Muscle of leg (tissue), 3 donors: ENCODE measurements at regions not wholly inside any gene's neighbourhood (a gene's known extent, or its start where the extent isn't known, plus 50 kb on each side); places are given as distances from the start of the nearest gene placed in this dataset.

Experiments used
- DNase-seq: peaks from one replicate; pipeline ENCODE4 v3.0.0; 2013
- H3K27ac ChIP-seq: one replicate; pipeline ENCODE4 v1.5.1; 2013; ENCODE audit warnings: mild to moderate bottlenecking, low read length, control low read depth
- H3K27me3 ChIP-seq: one replicate; pipeline ENCODE4 v1.6.1; 2013; ENCODE audit warnings: low read length; ENCODE audit not compliant: control insufficient read depth, insufficient read depth
- H3K36me3 ChIP-seq: one replicate; pipeline ENCODE4 v1.6.1; 2013; ENCODE audit warnings: low read length; ENCODE audit not compliant: control insufficient read depth, insufficient read depth
- H3K4me1 ChIP-seq: one replicate; pipeline ENCODE4 v1.6.1; 2013; ENCODE audit warnings: low read length; ENCODE audit not compliant: control insufficient read depth, insufficient read depth
- H3K4me3 ChIP-seq: one replicate; pipeline ENCODE4 v1.5.1; 2013; ENCODE audit warnings: low read length, control low read depth
- H3K9me3 ChIP-seq: replicated peaks from 2 replicates; pipeline ENCODE4 v1.6.1; 2013; ENCODE audit warnings: low read depth, low read length; ENCODE audit not compliant: control insufficient read depth
- WGBS: methylation state at CpG from one replicate; pipeline ENCODE4 v1.1.5; 2013; ENCODE audit warnings: missing lambda C conversion rate; ENCODE audit not compliant: insufficient coverage; 5-methylcytosine and 5-hydroxymethylcytosine counted together

GRCh38 chrX:9351126-9351525 lies 113.7 kb upstream of the TBL1X start:
- no CpG with 5 or more reads among the region's 3 CpGs for WGBS
- Histone ChIP-seq H3K36me3 (no peaks in the 10 kb centered on the region), H3K27me3 (peaks cover 21% of the 10 kb centered on the region), H3K4me1 (no peaks in the 10 kb centered on the region), H3K27ac (no peak overlapping the region), H3K9me3 (no peaks in the 10 kb centered on the region), H3K4me3 (no peak overlapping the region)
- no peak for DNase-seq

- Histone ChIP-seq H3K27me3 (peaks cover 23% of the 10 kb centered on the region), H3K36me3 (no peaks in the 10 kb centered on the region), H3K9me3 (no peaks in the 10 kb centered on the region), H3K4me1 (no peaks in the 10 kb centered on the region), H3K4me3 (no peak overlapping the region), H3K27ac (no peak overlapping the region)
- no peak for DNase-seq
- WGBS, result 73% methylated on average over 3 of the region's 4 CpGs
These were observed 112.6 kb upstream of the TBL1X start for GRCh38 chrX:9352243-9352642.

- no peaks in the 10 kb centered on the region for H3K9me3 ChIP-seq
- peak; percentile 66 for DNase-seq
- H3K4me3 ChIP-seq, result no peak overlapping the region
- H3K36me3 ChIP-seq, result no peaks in the 10 kb centered on the region
- no peak overlapping the region for H3K27ac ChIP-seq
- WGBS, result 21% methylated on average over 13 of the region's 15 CpGs
- peaks cover 23% of the 10 kb centered on the region for H3K27me3 ChIP-seq
- H3K4me1 ChIP-seq, result no peaks in the 10 kb centered on the region
These were observed 112.0 kb upstream of the TBL1X start for GRCh38 chrX:9352694-9353411.

- Histone ChIP-seq H3K36me3 (no peaks in the 10 kb centered on the region), H3K9me3 (no peaks in the 10 kb centered on the region), H3K4me1 (no peaks in the 10 kb centered on the region), H3K4me3 (no peak overlapping the region), H3K27me3 (peaks cover 21% of the 10 kb centered on the region), H3K27ac (no peak overlapping the region)
- no peak for DNase-seq
- WGBS, result 91% methylated on average over 8 of the region's 9 CpGs
These were observed 109.9 kb upstream of the TBL1X start for GRCh38 chrX:9354918-9355317.

GRCh38 chrX:9355739-9356138 lies 109.1 kb upstream of the TBL1X start:
- Histone ChIP-seq H3K4me1 (no peaks in the 10 kb centered on the region), H3K4me3 (no peak overlapping the region), H3K9me3 (no peaks in the 10 kb centered on the region), H3K36me3 (no peaks in the 10 kb centered on the region), H3K27ac (no peak overlapping the region), H3K27me3 (peaks cover 16% of the 10 kb centered on the region)
- DNase-seq, result no peak
- WGBS, result 90% methylated on average over 6 of the region's 9 CpGs

- WGBS, result no CpG with 5 or more reads among the region's 5 CpGs
- H3K36me3 ChIP-seq, result no peaks in the 10 kb centered on the region
- no peak for DNase-seq
- peaks cover 14% of the 10 kb centered on the region for H3K27me3 ChIP-seq
- H3K4me3 ChIP-seq, result no peak overlapping the region
- H3K27ac ChIP-seq, result no peak overlapping the region
- no peaks in the 10 kb centered on the region for H3K4me1 ChIP-seq
- H3K9me3 ChIP-seq, result no peaks in the 10 kb centered on the region
These were observed 108.0 kb upstream of the TBL1X start for GRCh38 chrX:9356846-9357245.

- WGBS, result no CpG with 5 or more reads among the region's 7 CpGs
- no peak for DNase-seq
- Histone ChIP-seq H3K27ac (no peak overlapping the region), H3K9me3 (no peaks in the 10 kb centered on the region), H3K27me3 (peaks cover 15% of the 10 kb centered on the region), H3K4me1 (no peaks in the 10 kb centered on the region), H3K4me3 (no peak overlapping the region), H3K36me3 (no peaks in the 10 kb centered on the region)
These were observed 107.2 kb upstream of the TBL1X start for GRCh38 chrX:9357518-9358114.

GRCh38 chrX:9362363-9362928 lies 102.4 kb upstream of the TBL1X start:
- no peaks in the 10 kb centered on the region for H3K4me1 ChIP-seq
- no peaks in the 10 kb centered on the region for H3K9me3 ChIP-seq
- no peak overlapping the region for H3K4me3 ChIP-seq
- no peaks in the 10 kb centered on the region for H3K36me3 ChIP-seq
- H3K27ac ChIP-seq, result no peak overlapping the region
- peaks cover 11% of the 10 kb centered on the region for H3K27me3 ChIP-seq
- no peak for DNase-seq
- 84% methylated on average over 13 of the region's 13 CpGs for WGBS

- 40% methylated on average over 1 of the region's 2 CpGs for WGBS
- no peak for DNase-seq
- Histone ChIP-seq H3K27ac (no peak overlapping the region), H3K9me3 (no peaks in the 10 kb centered on the region), H3K36me3 (no peaks in the 10 kb centered on the region), H3K4me3 (no peak overlapping the region), H3K27me3 (peaks cover 22% of the 10 kb centered on the region), H3K4me1 (no peaks in the 10 kb centered on the region)
These were observed 97.4 kb upstream of the TBL1X start for GRCh38 chrX:9367421-9367820.

- 70% methylated on average over 4 of the region's 6 CpGs for WGBS
- peaks cover 23% of the 10 kb centered on the region for H3K27me3 ChIP-seq
These were observed 96.6 kb upstream of the TBL1X start for GRCh38 chrX:9368262-9368661.

More at GRCh38 chrX:9368262-9368661, 96.6 kb upstream of the TBL1X start:
- Histone ChIP-seq H3K9me3 (no peaks in the 10 kb centered on the region), H3K4me3 (no peak overlapping the region), H3K27ac (no peak overlapping the region), H3K36me3 (no peaks in the 10 kb centered on the region), H3K4me1 (no peaks in the 10 kb centered on the region)
- DNase-seq, result no peak
